ENCODE measurements at regions not wholly inside any gene's neighbourhood (a gene's known extent, or its start where the extent isn't known, plus 50 kb on each side); places are given as distances from the start of the nearest gene placed in this dataset.

GRCh38 chr12:69074556-69075349 lies 141.8 kb upstream of the CPM start:
- intact Hi-C loops (cut with micrococcal nuclease), result loop anchor here (5.0 to 10.0 kb wide), 2 partner anchors 112 to 220 kb away; no protein-coding TSS in a partner anchor
- no peaks in the 10 kb centered on the region for H3K27me3 ChIP-seq (ENCODE audit: control insufficient read depth in 2 of 2, insufficient read depth in 2 of 2, low read length in 2 of 2)
- TF ChIP-seq CTCF (IDR thresholded peaks at IDR 0.05), result no peak
- H3K27ac ChIP-seq (ENCODE audit: low read depth in 1 of 2, low read length in 2 of 2), result no peak overlapping the region
- H3K4me3 ChIP-seq (replicated peaks in 1 of 3; ENCODE audit: low read depth in 2 of 3, low read length in 3 of 3), result no peak overlapping the region
- no peaks in the 10 kb centered on the region for H3K9me3 Mint-ChIP-seq
- no peaks in the 10 kb centered on the region for H3K36me3 ChIP-seq (replicated peaks in 1 of 2; ENCODE audit: control insufficient read depth in 1 of 2, insufficient read depth in 2 of 2, low read length in 2 of 2)
- no peak overlapping the region for H3K4me2 ChIP-seq (replicated peaks; ENCODE audit: extremely low read depth, low read length, poor library complexity, severe bottlenecking)
- no peak overlapping the region for H3K4me3 Mint-ChIP-seq
- H3K4me1 ChIP-seq (ENCODE audit: control insufficient read depth in 1 of 2, insufficient read depth in 2 of 2, low read length in 2 of 2), result no peaks in the 10 kb centered on the region
- no peak for DNase-seq
- no peak overlapping the region for H2AFZ ChIP-seq (ENCODE audit: insufficient read depth, low read depth, low read length, poor library complexity, severe bottlenecking)
- H3K9me3 ChIP-seq (replicated peaks in 1 of 2; ENCODE audit: control insufficient read depth in 1 of 2, insufficient read depth in 1 of 2, low read length in 2 of 2), result no peaks in the 10 kb centered on the region
- no peaks in the 10 kb centered on the region for H3K4me1 Mint-ChIP-seq
- no peaks in the 10 kb centered on the region for H4K20me1 ChIP-seq (ENCODE audit: insufficient read depth, low read length)
- no peaks in the 10 kb centered on the region for H3K79me2 ChIP-seq (ENCODE audit: insufficient read depth, low read length)
- no peak overlapping the region for H3K9ac ChIP-seq (ENCODE audit: insufficient read depth, low read length, poor library complexity, severe bottlenecking)
- 100% methylated on average over 3 of the region's 5 CpGs for WGBS (ENCODE audit: insufficient coverage)
- H3K27me3 Mint-ChIP-seq (ENCODE audit: low read depth in 3 of 3), result peaks cover 0 to 2% (median 0%) of the 10 kb centered on the region in 3 donors
- H3K27ac Mint-ChIP-seq, result no peak overlapping the region
- no peaks in the 10 kb centered on the region for H3K36me3 Mint-ChIP-seq

GRCh38 chr12:69083689-69084088 lies 150.7 kb upstream of the CPM start:
- H3K36me3 ChIP-seq (replicated peaks in 1 of 2; ENCODE audit: control insufficient read depth in 1 of 2, insufficient read depth in 2 of 2, low read length in 2 of 2), result no peaks in the 10 kb centered on the region
- H2AFZ ChIP-seq (ENCODE audit: insufficient read depth, low read depth, low read length, poor library complexity, severe bottlenecking), result no peak overlapping the region
- no peak overlapping the region for H3K4me2 ChIP-seq (replicated peaks; ENCODE audit: extremely low read depth, low read length, poor library complexity, severe bottlenecking)
- H3K36me3 Mint-ChIP-seq, result no peaks in the 10 kb centered on the region
- H3K9ac ChIP-seq (ENCODE audit: insufficient read depth, low read length, poor library complexity, severe bottlenecking), result no peak overlapping the region
- H3K27ac ChIP-seq (ENCODE audit: low read depth in 1 of 2, low read length in 2 of 2), result no peak overlapping the region
- peaks cover 0 to 2% (median 1%) of the 10 kb centered on the region in 3 donors for H3K27me3 Mint-ChIP-seq (ENCODE audit: low read depth in 3 of 3)
- TF ChIP-seq CTCF (IDR thresholded peaks at IDR 0.05), result no peak
- H4K20me1 ChIP-seq (ENCODE audit: insufficient read depth, low read length), result no peaks in the 10 kb centered on the region
- H3K27me3 ChIP-seq (ENCODE audit: control insufficient read depth in 2 of 2, insufficient read depth in 2 of 2, low read length in 2 of 2), result no peaks in the 10 kb centered on the region
- peaks cover 0 to 3% (median 2%) of the 10 kb centered on the region in 7 donors for H3K9me3 Mint-ChIP-seq
- H3K9me3 ChIP-seq (replicated peaks in 1 of 2; ENCODE audit: control insufficient read depth in 1 of 2, insufficient read depth in 1 of 2, low read length in 2 of 2), result no peaks in the 10 kb centered on the region
- H3K4me3 ChIP-seq (replicated peaks in 1 of 3; ENCODE audit: low read depth in 2 of 3, low read length in 3 of 3), result no peak overlapping the region
- no peaks in the 10 kb centered on the region for H3K4me1 ChIP-seq (ENCODE audit: control insufficient read depth in 1 of 2, insufficient read depth in 2 of 2, low read length in 2 of 2)
- 96% methylated on average over 4 of the region's 5 CpGs for WGBS (ENCODE audit: insufficient coverage)
- intact Hi-C loops (cut with micrococcal nuclease), result no loop called here
- peaks cover 7% of the 10 kb centered on the region for H3K4me1 Mint-ChIP-seq
- H3K27ac Mint-ChIP-seq, result no peak overlapping the region
- H3K79me2 ChIP-seq (ENCODE audit: insufficient read depth, low read length), result no peaks in the 10 kb centered on the region
- no peak for DNase-seq
- H3K4me3 Mint-ChIP-seq, result no peak overlapping the region

All from CD14-positive monocyte (primary cell).